HEK293T (cell line): ENCODE measurements at regions not wholly inside any gene's neighbourhood (a gene's known extent, or its start where the extent isn't known, plus 50 kb on each side); places are given as distances from the start of the nearest gene placed in this dataset.

Experiments
- ARNT ChIP-seq: fragments of 450-650 bp; IDR thresholded peaks from 2 replicates; pipeline ENCODE4 v1.6.1; 2017; ENCODE audit warnings: mild to moderate bottlenecking
- BHLHE40 ChIP-seq: fragments of 450-650 bp; IDR thresholded peaks from 2 replicates; pipeline ENCODE4 v1.6.1; 2016; ENCODE audit warnings: mild to moderate bottlenecking, moderate library complexity, borderline replicate concordance
- FOXA1 ChIP-seq: fragments of 450-650 bp; IDR thresholded peaks from 2 replicates; pipeline ENCODE4 v1.6.1; 2016; ENCODE audit warnings: mild to moderate bottlenecking
- FOXK2 ChIP-seq: fragments of 450-650 bp; IDR thresholded peaks from 2 replicates; pipeline ENCODE4 v1.6.1; 2016; ENCODE audit warnings: mild to moderate bottlenecking
- FOXM1 ChIP-seq: fragments of 450-650 bp; IDR thresholded peaks from 2 replicates; pipeline ENCODE4 v1.6.1; 2017; ENCODE audit warnings: mild to moderate bottlenecking, borderline replicate concordance
- LEF1 ChIP-seq: fragments of 450-650 bp; IDR thresholded peaks from 2 replicates; pipeline ENCODE4 v1.6.1; 2017; ENCODE audit warnings: mild to moderate bottlenecking, borderline replicate concordance
- NFRKB ChIP-seq: fragments of 450-650 bp; IDR thresholded peaks from 2 replicates; pipeline ENCODE4 v1.6.1; 2016; ENCODE audit warnings: mild to moderate bottlenecking, moderate library complexity
- ZNF384 ChIP-seq: fragments of 450-650 bp; IDR thresholded peaks from 2 replicates; pipeline ENCODE4 v1.6.1; 2016

GRCh38 chr5:130871346-130872086 lies 293.5 kb downstream of the HINT1 start:
- TF ChIP-seq FOXA1 (no peak), FOXK2 (no peak), BHLHE40 (no peak), FOXM1 (no peak), LEF1 (no peak), ZNF384 (no peak), ARNT (no peak), NFRKB (no peak)
